Mesothelial cell of epicardium (in vitro differentiated cells): ENCODE measurements at regions not wholly inside any gene's neighbourhood (a gene's known extent, or its start where the extent isn't known, plus 50 kb on each side); places are given as distances from the start of the nearest gene placed in this dataset.

Source experiments
- DNase-seq, 2 experiments: peaks; one replicate each; pipeline ENCODE4 v3.0.0; 2021; ENCODE audit warnings: low spot score in 2 of 2; ENCODE audit not compliant: unreplicated experiment in 2 of 2
- H3K27ac Mint-ChIP-seq: 2 replicates; pipeline ENCODE4 v1.8.0; 2021; ENCODE audit warnings: mixed read lengths
- H3K27me3 Mint-ChIP-seq: 2 replicates; pipeline ENCODE4 v1.8.0; 2021; ENCODE audit warnings: low read depth, mixed read lengths
- H3K36me3 Mint-ChIP-seq: 2 replicates; pipeline ENCODE4 v1.8.0; 2021; ENCODE audit warnings: mixed read lengths
- H3K4me1 Mint-ChIP-seq: 2 replicates; pipeline ENCODE4 v1.8.0; 2021; ENCODE audit warnings: mixed read lengths
- H3K4me3 Mint-ChIP-seq: 2 replicates; pipeline ENCODE4 v1.8.0; 2021; ENCODE audit warnings: mild to moderate bottlenecking, moderate library complexity, mixed read lengths
- H3K9me3 Mint-ChIP-seq: 2 replicates; pipeline ENCODE4 v1.8.0; 2021; ENCODE audit warnings: mixed read lengths
- TF ChIP-seq, protein P1 (sequence below): fragments of 200-600 bp; sonication (generic); IDR thresholded peaks from one replicate; pipeline ENCODE4 v1.5.0; 2021; ENCODE audit warnings: antibody characterized with exemption; ENCODE audit not compliant: unreplicated experiment

GRCh38 chr15:100780208-100780800, 99.3 kb upstream of the ALDH1A3 start:
- H3K27ac Mint-ChIP-seq = no peak overlapping the region
- peak in 1 of 2 experiments; percentile 34 for DNase-seq
- H3K27me3 Mint-ChIP-seq = peaks cover 9% of the 10 kb centered on the region
- H3K4me3 Mint-ChIP-seq = no peak overlapping the region
- H3K36me3 Mint-ChIP-seq = no peaks in the 10 kb centered on the region
- peaks cover 6% of the 10 kb centered on the region for H3K4me1 Mint-ChIP-seq
- TF ChIP-seq, protein P1, sequence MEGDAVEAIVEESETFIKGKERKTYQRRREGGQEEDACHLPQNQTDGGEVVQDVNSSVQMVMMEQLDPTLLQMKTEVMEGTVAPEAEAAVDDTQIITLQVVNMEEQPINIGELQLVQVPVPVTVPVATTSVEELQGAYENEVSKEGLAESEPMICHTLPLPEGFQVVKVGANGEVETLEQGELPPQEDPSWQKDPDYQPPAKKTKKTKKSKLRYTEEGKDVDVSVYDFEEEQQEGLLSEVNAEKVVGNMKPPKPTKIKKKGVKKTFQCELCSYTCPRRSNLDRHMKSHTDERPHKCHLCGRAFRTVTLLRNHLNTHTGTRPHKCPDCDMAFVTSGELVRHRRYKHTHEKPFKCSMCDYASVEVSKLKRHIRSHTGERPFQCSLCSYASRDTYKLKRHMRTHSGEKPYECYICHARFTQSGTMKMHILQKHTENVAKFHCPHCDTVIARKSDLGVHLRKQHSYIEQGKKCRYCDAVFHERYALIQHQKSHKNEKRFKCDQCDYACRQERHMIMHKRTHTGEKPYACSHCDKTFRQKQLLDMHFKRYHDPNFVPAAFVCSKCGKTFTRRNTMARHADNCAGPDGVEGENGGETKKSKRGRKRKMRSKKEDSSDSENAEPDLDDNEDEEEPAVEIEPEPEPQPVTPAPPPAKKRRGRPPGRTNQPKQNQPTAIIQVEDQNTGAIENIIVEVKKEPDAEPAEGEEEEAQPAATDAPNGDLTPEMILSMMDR = no peak
- H3K9me3 Mint-ChIP-seq = peaks cover 7% of the 10 kb centered on the region

DNA sequence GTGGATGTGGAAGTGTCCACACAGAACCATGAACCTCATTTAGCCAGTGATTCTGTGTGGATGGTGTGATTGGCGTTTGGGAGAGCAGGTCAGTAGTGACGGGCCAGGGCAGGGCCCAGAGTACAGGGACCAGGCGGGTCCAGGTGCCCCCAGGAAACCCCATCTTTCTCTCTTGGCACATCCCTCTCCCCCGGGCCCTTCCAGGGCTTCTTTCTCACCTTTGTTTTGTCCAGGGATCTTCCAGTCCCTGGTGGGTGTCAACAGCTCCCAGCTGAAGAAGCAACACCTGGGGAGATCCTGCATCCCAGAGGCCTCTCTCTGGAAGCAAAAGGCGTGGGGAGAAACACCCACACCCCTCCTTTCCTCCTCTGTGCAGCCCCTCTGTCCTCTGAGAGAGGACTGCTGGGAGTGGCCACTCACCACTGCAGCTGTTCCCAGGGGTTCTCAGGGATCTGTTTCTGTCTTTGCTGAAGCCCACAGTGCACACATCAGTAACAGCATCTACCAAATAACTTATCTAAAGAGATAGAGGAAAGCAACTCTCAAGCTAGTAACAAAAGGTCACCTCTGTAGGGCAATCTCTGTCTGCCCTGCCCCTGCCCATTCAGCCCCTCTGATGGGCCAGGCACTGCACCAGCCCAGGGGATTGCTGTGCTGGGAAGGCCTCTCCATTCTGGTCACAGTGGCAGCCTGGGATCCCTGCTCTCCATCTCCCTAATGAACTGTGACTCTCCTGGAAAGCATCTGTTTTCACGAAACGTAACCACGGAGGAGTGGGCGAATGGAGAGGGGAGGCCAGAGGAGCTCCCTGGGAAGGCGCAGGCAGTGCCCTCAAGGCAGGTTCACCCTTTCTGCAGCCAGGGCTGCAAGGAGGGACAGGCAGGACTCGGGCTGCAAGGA, 98.3 kb upstream of the ALDH1A3 start:
- Mint-ChIP-seq H3K36me3 (no peaks in the 10 kb centered on the region), H3K9me3 (no peaks in the 10 kb centered on the region), H3K27ac (no peak overlapping the region), H3K27me3 (peaks cover 9% of the 10 kb centered on the region), H3K4me3 (no peak overlapping the region), H3K4me1 (peaks cover 6% of the 10 kb centered on the region)
- DNase-seq = peak in 1 of 2 experiments; percentile 29
- TF ChIP-seq, protein P1 = no peak

- H3K9me3 Mint-ChIP-seq = no peaks in the 10 kb centered on the region
- TF ChIP-seq, protein P1 = no peak
- DNase-seq = peak in 1 of 2 experiments; percentile 26
- H3K4me3 Mint-ChIP-seq = no peak overlapping the region
- no peaks in the 10 kb centered on the region for H3K36me3 Mint-ChIP-seq
- peaks cover 6% of the 10 kb centered on the region for H3K4me1 Mint-ChIP-seq
- H3K27me3 Mint-ChIP-seq = peaks cover 9% of the 10 kb centered on the region
- H3K27ac Mint-ChIP-seq = no peak overlapping the region
Measured at GRCh38 chr15:100781961-100782530, 97.6 kb upstream of the ALDH1A3 start.

DNA sequence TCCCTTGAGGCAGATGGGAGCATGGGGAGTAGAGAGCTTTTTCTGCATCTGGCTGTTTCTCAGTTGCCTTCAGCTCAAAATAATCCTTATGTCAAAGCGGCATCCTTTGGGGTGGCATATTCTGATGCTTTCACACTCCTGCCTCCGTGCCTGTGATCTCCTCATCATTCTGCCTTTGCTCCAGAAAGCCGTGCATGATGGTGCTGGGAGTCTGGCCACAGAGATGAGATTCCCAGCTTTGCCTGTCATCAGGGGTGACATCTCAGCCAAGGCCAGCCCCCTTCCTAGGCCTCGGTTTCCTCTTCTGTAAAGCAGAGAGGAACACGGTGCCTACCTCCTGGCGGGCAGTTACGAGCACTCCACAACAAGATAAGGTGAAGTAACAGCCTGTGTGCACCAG, 96.3 kb upstream of the ALDH1A3 start:
- no peak overlapping the region for H3K27ac Mint-ChIP-seq

DNA sequence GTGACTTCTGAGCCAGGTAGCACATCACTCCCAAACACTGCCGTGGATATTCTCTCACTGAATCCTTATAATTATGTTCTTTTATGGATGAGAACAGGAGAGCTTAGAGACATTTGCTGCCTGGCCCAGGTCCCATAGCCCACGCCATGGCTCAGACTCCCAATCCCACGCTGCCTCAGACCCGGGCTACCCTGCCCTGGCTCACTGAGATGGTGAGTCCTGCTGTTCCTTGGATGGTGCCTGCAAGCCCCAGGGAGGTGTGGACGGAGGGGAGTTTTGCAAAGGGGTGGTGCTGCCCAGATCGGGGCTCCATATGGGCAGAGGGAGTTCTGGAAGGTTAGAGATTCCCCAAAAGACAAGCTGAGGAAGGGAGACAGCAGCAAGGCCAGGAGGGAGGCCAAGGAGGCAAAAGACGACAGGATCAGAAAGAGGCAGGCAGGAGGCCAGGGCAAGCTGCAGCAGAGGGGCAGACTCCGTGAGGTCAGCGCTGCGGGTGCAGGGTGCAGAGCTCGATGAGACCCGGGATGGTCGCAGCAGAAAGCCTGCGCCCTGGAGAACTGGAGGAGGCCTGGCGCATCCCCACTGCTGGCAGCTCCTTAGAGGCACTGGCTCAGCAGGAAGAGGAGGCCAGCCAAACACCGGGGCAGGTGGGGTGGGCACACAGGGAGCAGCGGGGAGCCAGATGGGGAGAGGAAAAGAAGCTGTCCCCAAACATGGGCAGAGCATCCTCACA, 95.7 kb upstream of the ALDH1A3 start:
- peak in 1 of 2 experiments; percentile 25 for DNase-seq

More for the DNA sequence above, 96.3 kb upstream of the ALDH1A3 start:
- H3K9me3 Mint-ChIP-seq = no peaks in the 10 kb centered on the region
- H3K36me3 Mint-ChIP-seq = no peaks in the 10 kb centered on the region
- H3K4me3 Mint-ChIP-seq = no peak overlapping the region
- peaks cover under 1% of the 10 kb centered on the region for H3K4me1 Mint-ChIP-seq
- TF ChIP-seq, protein P1 = no peak
- peak in 1 of 2 experiments; percentile 20 for DNase-seq
- H3K27me3 Mint-ChIP-seq = peaks cover 10% of the 10 kb centered on the region

More for the DNA sequence above, 95.7 kb upstream of the ALDH1A3 start:
- Mint-ChIP-seq H3K4me1 (no peaks in the 10 kb centered on the region), H3K9me3 (no peaks in the 10 kb centered on the region), H3K27me3 (peaks cover 11% of the 10 kb centered on the region), H3K4me3 (no peak overlapping the region), H3K27ac (no peak overlapping the region), H3K36me3 (no peaks in the 10 kb centered on the region)
- TF ChIP-seq, protein P1 = no peak
